Chondrocyte (in vitro differentiated cells): ENCODE measurements at regions not wholly inside any gene's neighbourhood (a gene's known extent, or its start where the extent isn't known, plus 50 kb on each side); places are given as distances from the start of the nearest gene placed in this dataset.

Experiments
- DNase-seq: peaks from one replicate; pipeline ENCODE4 v3.0.0; 2021; ENCODE audit warnings: mixed read lengths, low spot score
- H3K27ac Mint-ChIP-seq: one replicate; pipeline ENCODE4 v1.8.0; 2021; ENCODE audit warnings: mild to moderate bottlenecking, moderate library complexity, mixed read lengths; ENCODE audit not compliant: unreplicated experiment
- H3K27me3 Mint-ChIP-seq: 2 replicates; pipeline ENCODE4 v1.8.0; 2021; ENCODE audit warnings: low read depth, mixed read lengths
- H3K36me3 Mint-ChIP-seq: 2 replicates; pipeline ENCODE4 v1.8.0; 2021; ENCODE audit warnings: low read depth, mixed read lengths
- H3K4me1 Mint-ChIP-seq: 2 replicates; pipeline ENCODE4 v1.8.0; 2021; ENCODE audit warnings: low read depth, mild to moderate bottlenecking, mixed read lengths
- H3K4me3 Mint-ChIP-seq: one replicate; pipeline ENCODE4 v1.8.0; 2021; ENCODE audit warnings: mild to moderate bottlenecking, moderate library complexity, mixed read lengths; ENCODE audit not compliant: unreplicated experiment
- H3K9me3 Mint-ChIP-seq: 2 replicates; pipeline ENCODE4 v1.8.0; 2021; ENCODE audit warnings: low read depth, mixed read lengths
- CTCF ChIP-seq: fragments of 200-600 bp; sonication (generic); IDR thresholded peaks from 2 replicates; pipeline ENCODE4 v1.5.0; 2021; ENCODE audit warnings: antibody characterized with exemption, mild to moderate bottlenecking, moderate library complexity

- Mint-ChIP-seq H3K27me3 (no peaks in the 10 kb centered on the region), H3K9me3 (peaks cover 2% of the 10 kb centered on the region), H3K27ac (no peak overlapping the region), H3K36me3 (peaks cover 2% of the 10 kb centered on the region), H3K4me3 (no peak overlapping the region), H3K4me1 (peaks cover 27% of the 10 kb centered on the region)
- no peak for DNase-seq
- no peak for TF ChIP-seq CTCF
Measured at GRCh38 chr2:19600982-19601381, 242.6 kb upstream of the OSR1 start.

- H3K27ac Mint-ChIP-seq = no peak overlapping the region
- peaks cover 27% of the 10 kb centered on the region for H3K4me1 Mint-ChIP-seq
- no peak for DNase-seq
- H3K9me3 Mint-ChIP-seq = peaks cover 2% of the 10 kb centered on the region
- H3K4me3 Mint-ChIP-seq = no peak overlapping the region
- peaks cover 2% of the 10 kb centered on the region for H3K36me3 Mint-ChIP-seq
- no peak for TF ChIP-seq CTCF
- no peaks in the 10 kb centered on the region for H3K27me3 Mint-ChIP-seq
Measured at GRCh38 chr2:19600506-19600905, 242.1 kb upstream of the OSR1 start.

GRCh38 chr2:19598971-19599370 is 240.5 kb upstream of the OSR1 start:
- Mint-ChIP-seq H3K27ac (no peak overlapping the region), H3K27me3 (peaks cover 2% of the 10 kb centered on the region), H3K4me1 (peaks cover 27% of the 10 kb centered on the region), H3K4me3 (no peak overlapping the region), H3K36me3 (peaks cover 3% of the 10 kb centered on the region), H3K9me3 (no peaks in the 10 kb centered on the region)
- no peak for DNase-seq
- TF ChIP-seq CTCF = no peak

- peaks cover 2% of the 10 kb centered on the region for H3K36me3 Mint-ChIP-seq
- peaks cover 2% of the 10 kb centered on the region for H3K27me3 Mint-ChIP-seq
- no peak for DNase-seq
- H3K9me3 Mint-ChIP-seq = no peaks in the 10 kb centered on the region
- no peak for TF ChIP-seq CTCF
- no peak overlapping the region for H3K4me3 Mint-ChIP-seq
- H3K27ac Mint-ChIP-seq = no peak overlapping the region
- H3K4me1 Mint-ChIP-seq = peaks cover 9% of the 10 kb centered on the region
Measured at GRCh38 chr2:19592197-19592596, 233.8 kb upstream of the OSR1 start.

GRCh38 chr2:19589791-19590190 is 231.4 kb upstream of the OSR1 start:
- H3K27me3 Mint-ChIP-seq = no peaks in the 10 kb centered on the region
- no peak for TF ChIP-seq CTCF
- H3K27ac Mint-ChIP-seq = no peak overlapping the region
- H3K4me1 Mint-ChIP-seq = no peaks in the 10 kb centered on the region
- no peak for DNase-seq
- H3K9me3 Mint-ChIP-seq = peaks cover 8% of the 10 kb centered on the region
- peaks cover 5% of the 10 kb centered on the region for H3K36me3 Mint-ChIP-seq
- no peak overlapping the region for H3K4me3 Mint-ChIP-seq
